ENCODE measurements at regions not wholly inside any gene's neighbourhood (a gene's known extent, or its start where the extent isn't known, plus 50 kb on each side); places are given as distances from the start of the nearest gene placed in this dataset.
"Not testable (repeated sequence)": the region's sequence is repeated elsewhere in the genome, so short reads cannot be mapped to it uniquely, and the experiment has no call there.

DNA sequence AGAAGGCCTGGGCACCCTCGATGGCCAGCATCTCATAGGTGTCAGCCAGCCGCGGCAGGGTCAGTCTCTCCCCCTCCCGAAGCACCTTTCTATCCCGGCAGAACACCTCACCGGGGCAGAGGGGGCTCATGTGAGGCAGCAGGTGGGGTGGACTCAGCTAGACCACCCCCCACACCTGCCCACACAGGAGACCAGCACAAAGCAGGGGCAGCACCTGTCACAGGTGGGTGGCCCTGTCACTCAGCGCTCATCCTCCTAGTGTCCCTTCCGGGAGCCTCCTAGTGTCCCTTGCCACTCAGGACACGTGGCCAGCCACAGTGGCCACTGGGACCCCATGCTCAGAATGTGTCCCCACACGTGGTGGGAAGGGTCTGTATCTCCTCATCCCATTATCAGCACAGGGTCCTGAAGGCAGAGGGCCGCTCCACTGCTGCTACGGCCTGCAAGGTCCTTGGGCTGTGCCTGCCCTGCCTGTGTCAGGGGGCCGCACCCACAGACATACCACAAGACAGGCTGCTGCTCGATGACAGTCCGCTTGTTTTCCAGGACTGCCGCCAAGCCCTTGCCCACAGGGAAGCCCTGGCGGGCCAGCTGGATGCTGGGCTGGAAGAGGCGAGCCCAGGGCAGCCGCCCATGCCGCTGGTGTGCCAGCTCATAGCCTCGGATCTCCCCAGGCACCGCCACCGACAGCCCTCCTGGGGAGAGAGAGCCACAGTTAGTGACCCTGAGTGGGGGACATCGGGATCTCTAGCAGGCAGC lies 167.4 kb upstream of the RIMBP3B start:
- TF ChIP-seq EZH2 (IDR thresholded peaks at IDR 0.05; ENCODE audit: insufficient read depth, poor library complexity, severe bottlenecking); EZH2phosphoT487 (IDR thresholded peaks at IDR 0.05; ENCODE audit: insufficient read depth, low read depth): not testable (repeated sequence)
